SK-N-SH (cell line): ENCODE measurements at regions not wholly inside any gene's neighbourhood (a gene's known extent, or its start where the extent isn't known, plus 50 kb on each side); places are given as distances from the start of the nearest gene placed in this dataset.

Source experiments
- EP300 ChIP-seq, 2 experiments: IDR thresholded peaks; 2 replicates each; pipeline versions ENCODE4 v1.4.0 to v1.6.1; 2012; ENCODE audit warnings: borderline replicate concordance in 1 of 2, low read depth in 1 of 2, low read length in 1 of 2
- FOSL2 ChIP-seq: IDR thresholded peaks from 2 replicates; pipeline ENCODE4 v1.4.0; 2012; ENCODE audit warnings: low read depth, mild to moderate bottlenecking, moderate library complexity, borderline replicate concordance
- FOXM1 ChIP-seq: IDR thresholded peaks from 2 replicates; pipeline ENCODE4 v1.4.0; 2012; ENCODE audit warnings: low read depth, mild to moderate bottlenecking
- JUND ChIP-seq: IDR thresholded peaks from 2 replicates; pipeline ENCODE4 v1.4.0; 2012
- POLR2AphosphoS5 ChIP-seq: IDR thresholded peaks from 2 replicates; pipeline ENCODE4 v1.6.1; 2012; ENCODE audit warnings: low read depth, low read length
- TAF1 ChIP-seq: IDR thresholded peaks from 2 replicates; pipeline ENCODE4 v1.6.1; 2012; ENCODE audit warnings: low read depth, mild to moderate bottlenecking, low read length, moderate library complexity, borderline replicate concordance
- TF ChIP-seq, protein P1 (sequence below): fragments of 200-600 bp; sonication (generic); IDR thresholded peaks from 2 replicates; pipeline ENCODE4 v1.6.1; 2017; ENCODE audit warnings: antibody characterized with exemption, mild to moderate bottlenecking, moderate library complexity
- TF ChIP-seq, protein P2 (sequence below): IDR thresholded peaks from 2 replicates; pipeline ENCODE4 v1.6.1; 2012; ENCODE audit warnings: mild to moderate bottlenecking, low read depth, low read length, moderate library complexity
- TF ChIP-seq, protein P3 (sequence below): IDR thresholded peaks from 2 replicates; pipeline ENCODE4 v1.4.0; 2012; ENCODE audit warnings: low read depth

DNA sequence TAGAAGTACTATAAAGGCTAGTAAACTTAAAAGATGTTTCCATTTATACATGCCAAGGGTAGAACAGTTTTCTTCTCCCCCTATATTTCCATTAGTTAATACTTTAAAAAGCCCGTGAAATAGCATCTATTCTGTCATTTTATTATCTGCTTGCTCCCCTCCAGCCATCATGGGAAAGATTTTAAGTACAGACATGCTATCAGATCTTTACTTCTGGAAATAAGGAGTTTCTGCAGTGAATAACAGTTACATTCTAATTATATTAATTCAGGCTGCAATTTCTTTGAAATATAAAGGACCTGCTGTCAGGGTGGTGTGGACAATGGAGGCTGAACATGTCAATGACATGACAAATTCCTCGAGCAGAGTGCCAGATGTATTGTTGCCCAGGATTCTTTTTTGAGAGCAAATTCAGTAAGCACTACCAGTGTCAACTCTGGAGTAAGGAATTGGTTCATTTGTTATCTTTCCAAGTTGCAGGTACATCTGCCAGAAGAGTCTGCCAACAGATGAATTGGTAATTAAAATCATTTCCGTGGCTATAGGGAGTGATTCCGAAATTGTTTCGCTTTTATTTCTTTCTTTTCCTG is 151.3 kb downstream of the BTG1 start:
- TF ChIP-seq, protein P1, sequence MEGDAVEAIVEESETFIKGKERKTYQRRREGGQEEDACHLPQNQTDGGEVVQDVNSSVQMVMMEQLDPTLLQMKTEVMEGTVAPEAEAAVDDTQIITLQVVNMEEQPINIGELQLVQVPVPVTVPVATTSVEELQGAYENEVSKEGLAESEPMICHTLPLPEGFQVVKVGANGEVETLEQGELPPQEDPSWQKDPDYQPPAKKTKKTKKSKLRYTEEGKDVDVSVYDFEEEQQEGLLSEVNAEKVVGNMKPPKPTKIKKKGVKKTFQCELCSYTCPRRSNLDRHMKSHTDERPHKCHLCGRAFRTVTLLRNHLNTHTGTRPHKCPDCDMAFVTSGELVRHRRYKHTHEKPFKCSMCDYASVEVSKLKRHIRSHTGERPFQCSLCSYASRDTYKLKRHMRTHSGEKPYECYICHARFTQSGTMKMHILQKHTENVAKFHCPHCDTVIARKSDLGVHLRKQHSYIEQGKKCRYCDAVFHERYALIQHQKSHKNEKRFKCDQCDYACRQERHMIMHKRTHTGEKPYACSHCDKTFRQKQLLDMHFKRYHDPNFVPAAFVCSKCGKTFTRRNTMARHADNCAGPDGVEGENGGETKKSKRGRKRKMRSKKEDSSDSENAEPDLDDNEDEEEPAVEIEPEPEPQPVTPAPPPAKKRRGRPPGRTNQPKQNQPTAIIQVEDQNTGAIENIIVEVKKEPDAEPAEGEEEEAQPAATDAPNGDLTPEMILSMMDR, result no peak
- TF ChIP-seq JUND (no peak), EP300 (IDR thresholded peaks at IDR 0.05; ENCODE audit: borderline replicate concordance in 1 of 2, low read depth in 1 of 2, low read length in 1 of 2) (peak in 1 of 2 experiments; percentile 78; a peak in 2 of 4 replicates), POLR2AphosphoS5 (no peak), FOXM1 (no peak), FOSL2 (no peak), TAF1 (no peak)
- TF ChIP-seq, protein P2, sequence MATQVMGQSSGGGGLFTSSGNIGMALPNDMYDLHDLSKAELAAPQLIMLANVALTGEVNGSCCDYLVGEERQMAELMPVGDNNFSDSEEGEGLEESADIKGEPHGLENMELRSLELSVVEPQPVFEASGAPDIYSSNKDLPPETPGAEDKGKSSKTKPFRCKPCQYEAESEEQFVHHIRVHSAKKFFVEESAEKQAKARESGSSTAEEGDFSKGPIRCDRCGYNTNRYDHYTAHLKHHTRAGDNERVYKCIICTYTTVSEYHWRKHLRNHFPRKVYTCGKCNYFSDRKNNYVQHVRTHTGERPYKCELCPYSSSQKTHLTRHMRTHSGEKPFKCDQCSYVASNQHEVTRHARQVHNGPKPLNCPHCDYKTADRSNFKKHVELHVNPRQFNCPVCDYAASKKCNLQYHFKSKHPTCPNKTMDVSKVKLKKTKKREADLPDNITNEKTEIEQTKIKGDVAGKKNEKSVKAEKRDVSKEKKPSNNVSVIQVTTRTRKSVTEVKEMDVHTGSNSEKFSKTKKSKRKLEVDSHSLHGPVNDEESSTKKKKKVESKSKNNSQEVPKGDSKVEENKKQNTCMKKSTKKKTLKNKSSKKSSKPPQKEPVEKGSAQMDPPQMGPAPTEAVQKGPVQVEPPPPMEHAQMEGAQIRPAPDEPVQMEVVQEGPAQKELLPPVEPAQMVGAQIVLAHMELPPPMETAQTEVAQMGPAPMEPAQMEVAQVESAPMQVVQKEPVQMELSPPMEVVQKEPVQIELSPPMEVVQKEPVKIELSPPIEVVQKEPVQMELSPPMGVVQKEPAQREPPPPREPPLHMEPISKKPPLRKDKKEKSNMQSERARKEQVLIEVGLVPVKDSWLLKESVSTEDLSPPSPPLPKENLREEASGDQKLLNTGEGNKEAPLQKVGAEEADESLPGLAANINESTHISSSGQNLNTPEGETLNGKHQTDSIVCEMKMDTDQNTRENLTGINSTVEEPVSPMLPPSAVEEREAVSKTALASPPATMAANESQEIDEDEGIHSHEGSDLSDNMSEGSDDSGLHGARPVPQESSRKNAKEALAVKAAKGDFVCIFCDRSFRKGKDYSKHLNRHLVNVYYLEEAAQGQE, result no peak
- TF ChIP-seq, protein P3, sequence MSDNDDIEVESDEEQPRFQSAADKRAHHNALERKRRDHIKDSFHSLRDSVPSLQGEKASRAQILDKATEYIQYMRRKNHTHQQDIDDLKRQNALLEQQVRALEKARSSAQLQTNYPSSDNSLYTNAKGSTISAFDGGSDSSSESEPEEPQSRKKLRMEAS, result no peak
